HL-60 (cell line): ENCODE measurements at regions not wholly inside any gene's neighbourhood (a gene's known extent, or its start where the extent isn't known, plus 50 kb on each side); places are given as distances from the start of the nearest gene placed in this dataset.

Experiments used
- GABPA ChIP-seq: IDR thresholded peaks from 2 replicates; pipeline ENCODE4 v1.6.1; 2012; ENCODE audit warnings: low read depth
- POLR2AphosphoS5 ChIP-seq: IDR thresholded peaks from 2 replicates; pipeline ENCODE4 v1.6.1; 2012; ENCODE audit warnings: low read depth
- SPI1 ChIP-seq: IDR thresholded peaks from 2 replicates; pipeline ENCODE4 v1.6.1; 2012; ENCODE audit warnings: low read depth, mild to moderate bottlenecking, borderline replicate concordance
- TF ChIP-seq, protein P1 (sequence below): IDR thresholded peaks from one replicate; pipeline ENCODE4 v1.5.1; 2011; ENCODE audit warnings: low read length, control low read depth, inconsistent platforms; ENCODE audit not compliant: insufficient read depth
- TF ChIP-seq, protein P2 (sequence below): IDR thresholded peaks from 2 replicates; pipeline ENCODE4 v1.6.1; 2012; ENCODE audit warnings: low read depth; ENCODE audit not compliant: insufficient replicate concordance

DNA sequence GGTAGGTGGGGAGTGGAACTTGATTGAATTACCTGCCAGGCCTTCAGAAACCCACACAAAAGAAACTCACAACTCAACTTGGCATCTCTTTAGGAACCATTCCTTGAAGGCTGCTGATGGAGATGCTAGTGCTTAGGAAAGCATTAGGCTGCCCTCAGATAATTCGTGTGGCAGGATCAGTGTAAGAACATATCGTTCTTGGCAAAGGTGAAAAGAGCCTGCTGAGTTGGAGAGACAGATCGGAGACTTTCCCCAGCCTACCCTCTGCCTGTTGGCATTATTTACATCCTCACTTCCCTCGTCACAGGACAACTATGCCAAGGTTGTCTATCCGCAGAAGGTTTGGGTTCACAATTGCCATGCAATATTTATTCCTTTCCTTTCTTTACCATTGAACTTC, 120.0 kb upstream of the HS3ST3A1 start:
- TF ChIP-seq, protein P1, sequence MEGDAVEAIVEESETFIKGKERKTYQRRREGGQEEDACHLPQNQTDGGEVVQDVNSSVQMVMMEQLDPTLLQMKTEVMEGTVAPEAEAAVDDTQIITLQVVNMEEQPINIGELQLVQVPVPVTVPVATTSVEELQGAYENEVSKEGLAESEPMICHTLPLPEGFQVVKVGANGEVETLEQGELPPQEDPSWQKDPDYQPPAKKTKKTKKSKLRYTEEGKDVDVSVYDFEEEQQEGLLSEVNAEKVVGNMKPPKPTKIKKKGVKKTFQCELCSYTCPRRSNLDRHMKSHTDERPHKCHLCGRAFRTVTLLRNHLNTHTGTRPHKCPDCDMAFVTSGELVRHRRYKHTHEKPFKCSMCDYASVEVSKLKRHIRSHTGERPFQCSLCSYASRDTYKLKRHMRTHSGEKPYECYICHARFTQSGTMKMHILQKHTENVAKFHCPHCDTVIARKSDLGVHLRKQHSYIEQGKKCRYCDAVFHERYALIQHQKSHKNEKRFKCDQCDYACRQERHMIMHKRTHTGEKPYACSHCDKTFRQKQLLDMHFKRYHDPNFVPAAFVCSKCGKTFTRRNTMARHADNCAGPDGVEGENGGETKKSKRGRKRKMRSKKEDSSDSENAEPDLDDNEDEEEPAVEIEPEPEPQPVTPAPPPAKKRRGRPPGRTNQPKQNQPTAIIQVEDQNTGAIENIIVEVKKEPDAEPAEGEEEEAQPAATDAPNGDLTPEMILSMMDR = no peak
- no peak for TF ChIP-seq POLR2AphosphoS5
- TF ChIP-seq, protein P2, sequence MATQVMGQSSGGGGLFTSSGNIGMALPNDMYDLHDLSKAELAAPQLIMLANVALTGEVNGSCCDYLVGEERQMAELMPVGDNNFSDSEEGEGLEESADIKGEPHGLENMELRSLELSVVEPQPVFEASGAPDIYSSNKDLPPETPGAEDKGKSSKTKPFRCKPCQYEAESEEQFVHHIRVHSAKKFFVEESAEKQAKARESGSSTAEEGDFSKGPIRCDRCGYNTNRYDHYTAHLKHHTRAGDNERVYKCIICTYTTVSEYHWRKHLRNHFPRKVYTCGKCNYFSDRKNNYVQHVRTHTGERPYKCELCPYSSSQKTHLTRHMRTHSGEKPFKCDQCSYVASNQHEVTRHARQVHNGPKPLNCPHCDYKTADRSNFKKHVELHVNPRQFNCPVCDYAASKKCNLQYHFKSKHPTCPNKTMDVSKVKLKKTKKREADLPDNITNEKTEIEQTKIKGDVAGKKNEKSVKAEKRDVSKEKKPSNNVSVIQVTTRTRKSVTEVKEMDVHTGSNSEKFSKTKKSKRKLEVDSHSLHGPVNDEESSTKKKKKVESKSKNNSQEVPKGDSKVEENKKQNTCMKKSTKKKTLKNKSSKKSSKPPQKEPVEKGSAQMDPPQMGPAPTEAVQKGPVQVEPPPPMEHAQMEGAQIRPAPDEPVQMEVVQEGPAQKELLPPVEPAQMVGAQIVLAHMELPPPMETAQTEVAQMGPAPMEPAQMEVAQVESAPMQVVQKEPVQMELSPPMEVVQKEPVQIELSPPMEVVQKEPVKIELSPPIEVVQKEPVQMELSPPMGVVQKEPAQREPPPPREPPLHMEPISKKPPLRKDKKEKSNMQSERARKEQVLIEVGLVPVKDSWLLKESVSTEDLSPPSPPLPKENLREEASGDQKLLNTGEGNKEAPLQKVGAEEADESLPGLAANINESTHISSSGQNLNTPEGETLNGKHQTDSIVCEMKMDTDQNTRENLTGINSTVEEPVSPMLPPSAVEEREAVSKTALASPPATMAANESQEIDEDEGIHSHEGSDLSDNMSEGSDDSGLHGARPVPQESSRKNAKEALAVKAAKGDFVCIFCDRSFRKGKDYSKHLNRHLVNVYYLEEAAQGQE = no peak
- TF ChIP-seq SPI1 = no peak
- no peak for TF ChIP-seq GABPA
